Loucy (cell line): ENCODE measurements at regions not wholly inside any gene's neighbourhood (a gene's known extent, or its start where the extent isn't known, plus 50 kb on each side); places are given as distances from the start of the nearest gene placed in this dataset.
"Not testable (repeated sequence)": the region's sequence is repeated elsewhere in the genome, so short reads cannot be mapped to it uniquely, and the experiment has no call there.

Source experiments
- H2AFZ ChIP-seq: fragments of 200-600 bp; sonication (generic); 2 replicates; pipeline ENCODE4 v1.6.0; 2016; ENCODE audit warnings: antibody characterized with exemption, mild to moderate bottlenecking, low read length, moderate library complexity
- H3F3A ChIP-seq: fragments of 200-600 bp; 2 replicates; pipeline ENCODE4 v1.6.0; 2016; ENCODE audit warnings: antibody characterized with exemption, low read depth, mild to moderate bottlenecking
- H3K27me3 ChIP-seq: fragments of 200-600 bp; sonication (generic); 2 replicates; pipeline ENCODE4 v1.6.1; 2014; ENCODE audit warnings: low read length, mild to moderate bottlenecking; ENCODE audit not compliant: insufficient read depth, poor library complexity, severe bottlenecking
- H3K36me3 ChIP-seq: fragments of 200-600 bp; sonication (generic); 2 replicates; pipeline ENCODE4 v1.6.1; 2016; ENCODE audit warnings: low read length; ENCODE audit not compliant: insufficient read depth
- H3K4me1 ChIP-seq: fragments of 200-600 bp; sonication (generic); 2 replicates; pipeline ENCODE4 v1.5.1; 2014; ENCODE audit warnings: low read length, mild to moderate bottlenecking; ENCODE audit not compliant: insufficient read depth, poor library complexity, severe bottlenecking
- H3K4me2 ChIP-seq: fragments of 200-600 bp; sonication (generic); 2 replicates; pipeline ENCODE4 v1.6.0; 2014; ENCODE audit warnings: antibody characterized with exemption, low read length, low read depth, mild to moderate bottlenecking; ENCODE audit not compliant: poor library complexity, severe bottlenecking
- H3K4me3 ChIP-seq: fragments of 200-600 bp; sonication (generic); 2 replicates; pipeline ENCODE4 v1.5.1; 2014; ENCODE audit warnings: low read length, mild to moderate bottlenecking, mixed read lengths; ENCODE audit not compliant: poor library complexity, severe bottlenecking
- H3K79me2 ChIP-seq: fragments of 200-600 bp; sonication (generic); 2 replicates; pipeline ENCODE4 v1.6.1; 2014; ENCODE audit warnings: low read length; ENCODE audit not compliant: insufficient read depth
- H3K9ac ChIP-seq: fragments of 200-600 bp; sonication (generic); 2 replicates; pipeline ENCODE4 v1.6.0; 2014; ENCODE audit warnings: mild to moderate bottlenecking, low read depth, low read length, moderate library complexity; ENCODE audit not compliant: poor library complexity, severe bottlenecking
- H3K9me2 ChIP-seq: fragments of 200-600 bp; sonication (generic); replicated peaks from 2 replicates; pipeline ENCODE4 v1.6.1; 2016; ENCODE audit warnings: low read depth, low read length, mixed read lengths
- H3K9me3 ChIP-seq: fragments of 200-600 bp; sonication (generic); 2 replicates; pipeline ENCODE4 v1.6.1; 2014; ENCODE audit warnings: mild to moderate bottlenecking, antibody characterized with exemption, low read length, low read depth; ENCODE audit not compliant: insufficient read depth
- H4K20me1 ChIP-seq: fragments of 200-600 bp; sonication (generic); 2 replicates; pipeline ENCODE4 v1.6.0; 2014; ENCODE audit warnings: antibody characterized with exemption, low read length, mild to moderate bottlenecking; ENCODE audit not compliant: insufficient read depth, poor library complexity, severe bottlenecking
- EZH2phosphoT487 ChIP-seq: fragments of 200-600 bp; IDR thresholded peaks from 2 replicates; pipeline ENCODE4 v1.6.1; 2018; ENCODE audit warnings: antibody characterized with exemption, mild to moderate bottlenecking, moderate library complexity, borderline replicate concordance
- TF ChIP-seq, protein P1 (sequence below): fragments of 200-600 bp; sonication (generic); conservative IDR thresholded peaks from 2 replicates; pipeline ENCODE4 v1.5.1; 2014; ENCODE audit warnings: mild to moderate bottlenecking, antibody characterized with exemption, low read length

DNA sequence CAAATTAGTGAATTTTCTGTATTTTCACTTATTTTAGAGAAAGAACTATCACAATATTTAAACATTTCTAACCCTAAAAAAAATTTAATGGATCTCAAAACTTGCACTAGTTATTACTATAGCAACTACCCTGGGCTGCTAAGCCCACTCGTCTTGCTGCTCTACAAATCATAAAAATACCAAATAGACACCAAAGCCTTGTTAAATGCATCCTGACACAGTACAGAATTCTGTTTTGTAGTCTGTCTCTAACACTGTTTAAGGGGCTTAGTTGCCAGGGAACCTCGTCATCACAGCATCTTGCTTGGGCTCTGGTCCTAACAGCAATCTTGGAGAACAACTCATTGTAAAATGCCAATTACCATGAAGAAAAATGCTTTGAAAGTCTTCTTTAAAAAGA lies 56.9 kb upstream of the MBOAT1 start:
- Histone ChIP-seq H3K4me2 (no peak overlapping the region), H3K9me2 (no peaks in the 10 kb centered on the region), H3K4me1 (no peaks in the 10 kb centered on the region), H3K4me3 (no peak overlapping the region), H3K9ac (no peak overlapping the region), H3K27me3 (no peaks in the 10 kb centered on the region), H3K9me3 (no peaks in the 10 kb centered on the region), H3F3A (no peaks in the 10 kb centered on the region), H2AFZ (no peak overlapping the region), H4K20me1 (no peaks in the 10 kb centered on the region), H3K79me2 (no peaks in the 10 kb centered on the region), H3K36me3 (no peaks in the 10 kb centered on the region)
- TF ChIP-seq, protein P1, sequence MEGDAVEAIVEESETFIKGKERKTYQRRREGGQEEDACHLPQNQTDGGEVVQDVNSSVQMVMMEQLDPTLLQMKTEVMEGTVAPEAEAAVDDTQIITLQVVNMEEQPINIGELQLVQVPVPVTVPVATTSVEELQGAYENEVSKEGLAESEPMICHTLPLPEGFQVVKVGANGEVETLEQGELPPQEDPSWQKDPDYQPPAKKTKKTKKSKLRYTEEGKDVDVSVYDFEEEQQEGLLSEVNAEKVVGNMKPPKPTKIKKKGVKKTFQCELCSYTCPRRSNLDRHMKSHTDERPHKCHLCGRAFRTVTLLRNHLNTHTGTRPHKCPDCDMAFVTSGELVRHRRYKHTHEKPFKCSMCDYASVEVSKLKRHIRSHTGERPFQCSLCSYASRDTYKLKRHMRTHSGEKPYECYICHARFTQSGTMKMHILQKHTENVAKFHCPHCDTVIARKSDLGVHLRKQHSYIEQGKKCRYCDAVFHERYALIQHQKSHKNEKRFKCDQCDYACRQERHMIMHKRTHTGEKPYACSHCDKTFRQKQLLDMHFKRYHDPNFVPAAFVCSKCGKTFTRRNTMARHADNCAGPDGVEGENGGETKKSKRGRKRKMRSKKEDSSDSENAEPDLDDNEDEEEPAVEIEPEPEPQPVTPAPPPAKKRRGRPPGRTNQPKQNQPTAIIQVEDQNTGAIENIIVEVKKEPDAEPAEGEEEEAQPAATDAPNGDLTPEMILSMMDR, result no peak
- TF ChIP-seq EZH2phosphoT487, result no peak

DNA sequence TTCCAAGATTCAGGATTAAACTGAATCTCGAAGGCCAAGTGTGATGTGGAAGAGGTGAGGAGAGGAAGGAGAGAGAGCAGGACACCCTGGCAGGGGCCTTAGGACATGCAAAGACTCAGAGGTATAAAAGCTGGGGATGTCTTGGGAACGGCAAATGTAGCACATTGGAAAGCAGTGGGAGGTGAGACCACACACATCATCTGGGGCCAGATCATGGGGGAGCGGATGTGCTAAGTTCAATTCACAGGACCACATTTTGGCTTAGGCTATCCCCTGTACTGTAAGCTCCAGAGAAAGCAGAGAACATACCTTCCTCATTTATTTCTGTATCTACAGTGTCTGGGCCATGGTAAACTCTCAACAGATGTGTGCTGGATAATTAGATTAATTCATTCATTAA lies 59.5 kb upstream of the MBOAT1 start:
- no peaks in the 10 kb centered on the region for H3K36me3 ChIP-seq
- H3K27me3 ChIP-seq, result no peaks in the 10 kb centered on the region
- H4K20me1 ChIP-seq, result no peaks in the 10 kb centered on the region
- H3K79me2 ChIP-seq, result no peaks in the 10 kb centered on the region
- no peaks in the 10 kb centered on the region for H3F3A ChIP-seq
- no peak for TF ChIP-seq EZH2phosphoT487
- TF ChIP-seq, protein P1, result no peak
- no peak overlapping the region for H2AFZ ChIP-seq
- no peaks in the 10 kb centered on the region for H3K9me3 ChIP-seq
- no peak overlapping the region for H3K4me3 ChIP-seq
- no peaks in the 10 kb centered on the region for H3K4me1 ChIP-seq
- H3K9ac ChIP-seq, result no peak overlapping the region
- no peak overlapping the region for H3K4me2 ChIP-seq
- H3K9me2 ChIP-seq, result no peaks in the 10 kb centered on the region

DNA sequence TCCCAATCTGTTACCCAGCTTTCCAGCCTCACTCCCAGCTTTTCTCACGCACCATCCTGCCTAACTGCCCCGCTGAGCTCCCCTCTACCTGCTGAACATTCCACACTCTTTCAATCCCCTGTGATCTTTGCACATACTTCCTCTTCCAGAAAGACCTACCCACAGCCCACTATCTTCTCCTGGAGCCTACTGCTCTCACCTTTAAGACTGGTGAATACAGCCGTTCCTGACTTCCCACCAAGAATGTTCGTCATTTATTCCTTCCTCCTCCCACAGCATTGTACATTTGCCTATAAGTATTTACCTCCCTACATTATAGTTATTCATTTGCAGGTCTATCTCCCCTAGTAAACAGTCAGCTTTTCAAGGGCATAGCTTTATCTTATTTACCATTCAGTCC lies 61.9 kb upstream of the MBOAT1 start:
- no peak overlapping the region for H3K4me3 ChIP-seq
- H3K4me2 ChIP-seq, result no peak overlapping the region
- no peaks in the 10 kb centered on the region for H4K20me1 ChIP-seq
- no peaks in the 10 kb centered on the region for H3K79me2 ChIP-seq
- H3K9me2 ChIP-seq, result no peaks in the 10 kb centered on the region
- H3K4me1 ChIP-seq, result peaks cover 10% of the 10 kb centered on the region
- H3F3A ChIP-seq, result no peaks in the 10 kb centered on the region
- no peaks in the 10 kb centered on the region for H3K9me3 ChIP-seq
- no peaks in the 10 kb centered on the region for H3K36me3 ChIP-seq
- no peaks in the 10 kb centered on the region for H3K27me3 ChIP-seq
- TF ChIP-seq EZH2phosphoT487, result no peak
- TF ChIP-seq, protein P1, result no peak
- H3K9ac ChIP-seq, result no peak overlapping the region
- no peak overlapping the region for H2AFZ ChIP-seq

DNA sequence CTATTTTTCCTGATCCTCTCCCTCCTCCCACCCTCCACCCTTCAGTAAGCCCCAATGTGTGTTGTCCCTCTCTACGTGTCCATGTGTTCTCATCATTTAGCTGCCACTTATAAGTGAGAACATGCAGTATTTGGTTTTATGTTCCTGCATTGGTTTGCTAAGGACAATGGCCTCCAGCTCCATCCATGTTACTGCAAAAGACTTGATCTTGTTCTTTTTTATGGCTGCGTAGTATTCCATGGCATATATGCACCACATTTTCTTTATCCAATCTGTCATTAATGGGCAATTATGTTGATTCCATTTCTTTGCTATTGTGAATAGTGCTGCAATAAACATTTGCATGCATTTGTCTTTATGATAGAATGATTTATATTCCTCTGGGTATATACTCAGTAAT lies 63.6 kb upstream of the MBOAT1 start:
- not testable (repeated sequence) for H4K20me1 ChIP-seq, H2AFZ ChIP-seq, H3K4me2 ChIP-seq, H3K9me3 ChIP-seq, H3K9me2 ChIP-seq, H3K4me3 ChIP-seq, H3F3A ChIP-seq, H3K27me3 ChIP-seq, H3K36me3 ChIP-seq, H3K79me2 ChIP-seq, H3K9ac ChIP-seq
- H3K4me1 ChIP-seq, result peaks cover 11% of the 10 kb centered on the region

DNA sequence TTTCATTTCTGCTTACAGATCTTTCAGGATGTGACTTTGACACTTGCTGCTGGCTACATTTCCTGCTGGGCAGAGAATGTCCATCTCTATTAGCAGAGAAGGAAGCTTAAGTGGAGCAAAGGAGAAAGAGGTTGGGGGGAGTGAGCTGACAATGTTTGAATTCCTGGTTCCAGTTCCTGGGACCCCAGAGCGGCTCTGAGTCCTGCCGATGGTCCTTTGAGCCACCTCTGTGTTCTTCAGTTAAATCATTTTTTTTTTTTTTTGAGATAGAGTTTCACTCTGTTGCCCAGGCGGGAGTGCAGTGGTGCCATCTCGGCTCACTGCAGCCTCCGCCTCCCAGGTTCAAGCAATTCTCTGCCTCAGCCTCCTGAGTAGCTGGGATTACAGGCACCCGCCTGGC lies 65.5 kb upstream of the MBOAT1 start:
- not testable (repeated sequence) for H3K27me3 ChIP-seq, H2AFZ ChIP-seq, H3K9me3 ChIP-seq, H3K36me3 ChIP-seq, H3F3A ChIP-seq, H3K4me3 ChIP-seq, H3K9ac ChIP-seq, H3K79me2 ChIP-seq, H3K4me2 ChIP-seq, H3K9me2 ChIP-seq, H4K20me1 ChIP-seq
- H3K4me1 ChIP-seq, result peaks cover 11% of the 10 kb centered on the region
